GM21447 (cell line): ENCODE measurements at regions not wholly inside any gene's neighbourhood (a gene's known extent, or its start where the extent isn't known, plus 50 kb on each side); places are given as distances from the start of the nearest gene placed in this dataset.

Experiments used
- ATAC-seq: cut with Tn5 transposase; IDR thresholded peaks from one replicate; pipeline ENCODE4 v1.9.1; 2021; ENCODE audit not compliant: unreplicated experiment

GRCh38 chr9:87148331-87149104, 201.2 kb upstream of the GAS1 start:
- no peak for ATAC-seq

- no peak for ATAC-seq
These were observed 202.5 kb upstream of the GAS1 start for GRCh38 chr9:87149799-87150198.

GRCh38 chr9:87152256-87152655, 204.9 kb upstream of the GAS1 start:
- ATAC-seq: no peak

GRCh38 chr9:87156247-87156646, 208.9 kb upstream of the GAS1 start:
- no peak for ATAC-seq

- ATAC-seq: no peak
These were observed 210.2 kb upstream of the GAS1 start for GRCh38 chr9:87157366-87158031.

- no peak for ATAC-seq
These were observed 211.5 kb upstream of the GAS1 start for GRCh38 chr9:87158765-87159164.

GRCh38 chr9:87160148-87161102, 213.1 kb upstream of the GAS1 start:
- no peak for ATAC-seq

GRCh38 chr9:87167161-87167560, 219.9 kb upstream of the GAS1 start:
- no peak for ATAC-seq

GRCh38 chr9:87167582-87167981, 220.3 kb upstream of the GAS1 start:
- ATAC-seq: no peak

GRCh38 chr9:87178302-87178701, 231.0 kb upstream of the GAS1 start:
- no peak for ATAC-seq

- ATAC-seq: no peak
These were observed 232.4 kb upstream of the GAS1 start for GRCh38 chr9:87179553-87180340.

- no peak for ATAC-seq
These were observed 233.1 kb upstream of the GAS1 start for GRCh38 chr9:87180361-87180760.

GRCh38 chr9:87180841-87181240, 233.5 kb upstream of the GAS1 start:
- no peak for ATAC-seq

GRCh38 chr9:87181670-87182069, 234.4 kb upstream of the GAS1 start:
- peak; percentile 57 for ATAC-seq

GRCh38 chr9:87184956-87185642, 237.8 kb upstream of the GAS1 start:
- ATAC-seq: no peak

GRCh38 chr9:87187656-87188055, 240.3 kb upstream of the GAS1 start:
- no peak for ATAC-seq

- no peak for ATAC-seq
These were observed 241.7 kb upstream of the GAS1 start for GRCh38 chr9:87189006-87189405.

- ATAC-seq: no peak
These were observed 245.8 kb upstream of the GAS1 start for GRCh38 chr9:87193151-87193550.

- no peak for ATAC-seq
These were observed 246.9 kb upstream of the GAS1 start for GRCh38 chr9:87193925-87194868.
